ENCODE measurements at regions not wholly inside any gene's neighbourhood (a gene's known extent, or its start where the extent isn't known, plus 50 kb on each side); places are given as distances from the start of the nearest gene placed in this dataset.

GRCh38 chr1:19591482-19592091, 52.5 kb upstream of the NBL1 start:
- TF ChIP-seq CTCF (IDR thresholded peaks at IDR 0.05; ENCODE audit: extremely low read depth, low read depth, low read length): no peak
- Histone ChIP-seq H3K4me2 (ENCODE audit: insufficient read depth, low read length) (no peak overlapping the region), H3K27ac (ENCODE audit: low read depth, low read length) (no peak overlapping the region), H3K27me3 (ENCODE audit: insufficient read depth, low read length) (peaks cover 12% of the 10 kb centered on the region), H3K4me3 (ENCODE audit: insufficient read depth, low read length) (no peak overlapping the region), H3K79me2 (ENCODE audit: insufficient read depth, low read length) (no peaks in the 10 kb centered on the region), H4K20me1 (ENCODE audit: insufficient read depth, low read length) (no peaks in the 10 kb centered on the region), H3K9me3 (ENCODE audit: low read depth, low read length) (no peaks in the 10 kb centered on the region), H2AFZ (ENCODE audit: low read length) (no peak overlapping the region), H3K4me1 (ENCODE audit: insufficient read depth, low read length) (peaks cover 6% of the 10 kb centered on the region), H3K36me3 (ENCODE audit: insufficient read depth, low read length) (no peaks in the 10 kb centered on the region)
- no peak for DNase-seq (ENCODE audit: insufficient read length, low spot score, missing footprints)

GRCh38 chr1:19585507-19585906, 58.6 kb upstream of the NBL1 start:
- H3K27me3 ChIP-seq (ENCODE audit: insufficient read depth, low read length): peaks cover 3% of the 10 kb centered on the region
- TF ChIP-seq CTCF (IDR thresholded peaks at IDR 0.05; ENCODE audit: extremely low read depth, low read depth, low read length): no peak
- H3K9me3 ChIP-seq (ENCODE audit: low read depth, low read length): no peaks in the 10 kb centered on the region
- H3K4me3 ChIP-seq (ENCODE audit: insufficient read depth, low read length): no peak overlapping the region
- H4K20me1 ChIP-seq (ENCODE audit: insufficient read depth, low read length): no peaks in the 10 kb centered on the region
- no peaks in the 10 kb centered on the region for H3K4me1 ChIP-seq (ENCODE audit: insufficient read depth, low read length)
- H3K27ac ChIP-seq (ENCODE audit: low read depth, low read length): no peak overlapping the region
- H3K36me3 ChIP-seq (ENCODE audit: insufficient read depth, low read length): no peaks in the 10 kb centered on the region
- DNase-seq (ENCODE audit: insufficient read length, low spot score, missing footprints): no peak
- H2AFZ ChIP-seq (ENCODE audit: low read length): no peak overlapping the region
- H3K4me2 ChIP-seq (ENCODE audit: insufficient read depth, low read length): no peak overlapping the region
- H3K79me2 ChIP-seq (ENCODE audit: insufficient read depth, low read length): no peaks in the 10 kb centered on the region

GRCh38 chr1:19582318-19582717, 61.8 kb upstream of the NBL1 start:
- H3K36me3 ChIP-seq (ENCODE audit: insufficient read depth, low read length): no peaks in the 10 kb centered on the region
- DNase-seq (ENCODE audit: insufficient read length, low spot score, missing footprints): no peak
- no peak overlapping the region for H3K4me3 ChIP-seq (ENCODE audit: insufficient read depth, low read length)
- H3K27me3 ChIP-seq (ENCODE audit: insufficient read depth, low read length): peaks cover 3% of the 10 kb centered on the region
- H3K4me2 ChIP-seq (ENCODE audit: insufficient read depth, low read length): no peak overlapping the region
- no peaks in the 10 kb centered on the region for H4K20me1 ChIP-seq (ENCODE audit: insufficient read depth, low read length)
- H2AFZ ChIP-seq (ENCODE audit: low read length): no peak overlapping the region
- H3K4me1 ChIP-seq (ENCODE audit: insufficient read depth, low read length): peaks cover under 1% of the 10 kb centered on the region
- no peak overlapping the region for H3K27ac ChIP-seq (ENCODE audit: low read depth, low read length)
- peak; percentile 62 for TF ChIP-seq CTCF (IDR thresholded peaks at IDR 0.05; ENCODE audit: extremely low read depth, low read depth, low read length)
- H3K79me2 ChIP-seq (ENCODE audit: insufficient read depth, low read length): no peaks in the 10 kb centered on the region
- no peaks in the 10 kb centered on the region for H3K9me3 ChIP-seq (ENCODE audit: low read depth, low read length)

- H3K4me2 ChIP-seq (ENCODE audit: insufficient read depth, low read length): no peak overlapping the region
- DNase-seq (ENCODE audit: insufficient read length, low spot score, missing footprints): no peak
- H4K20me1 ChIP-seq (ENCODE audit: insufficient read depth, low read length): no peaks in the 10 kb centered on the region
- no peak for TF ChIP-seq CTCF (IDR thresholded peaks at IDR 0.05; ENCODE audit: extremely low read depth, low read depth, low read length)
- no peak overlapping the region for H3K27ac ChIP-seq (ENCODE audit: low read depth, low read length)
- H3K9me3 ChIP-seq (ENCODE audit: low read depth, low read length): no peaks in the 10 kb centered on the region
- H3K4me3 ChIP-seq (ENCODE audit: insufficient read depth, low read length): no peak overlapping the region
- no peak overlapping the region for H2AFZ ChIP-seq (ENCODE audit: low read length)
- H3K36me3 ChIP-seq (ENCODE audit: insufficient read depth, low read length): no peaks in the 10 kb centered on the region
- peaks cover 3% of the 10 kb centered on the region for H3K27me3 ChIP-seq (ENCODE audit: insufficient read depth, low read length)
- H3K79me2 ChIP-seq (ENCODE audit: insufficient read depth, low read length): no peaks in the 10 kb centered on the region
- H3K4me1 ChIP-seq (ENCODE audit: insufficient read depth, low read length): peaks cover 5% of the 10 kb centered on the region
Observed at GRCh38 chr1:19581381-19581780, 62.7 kb upstream of the NBL1 start.

All from osteoblast (primary cell).